ENCODE measurements at regions not wholly inside any gene's neighbourhood (a gene's known extent, or its start where the extent isn't known, plus 50 kb on each side); places are given as distances from the start of the nearest gene placed in this dataset.

DNA sequence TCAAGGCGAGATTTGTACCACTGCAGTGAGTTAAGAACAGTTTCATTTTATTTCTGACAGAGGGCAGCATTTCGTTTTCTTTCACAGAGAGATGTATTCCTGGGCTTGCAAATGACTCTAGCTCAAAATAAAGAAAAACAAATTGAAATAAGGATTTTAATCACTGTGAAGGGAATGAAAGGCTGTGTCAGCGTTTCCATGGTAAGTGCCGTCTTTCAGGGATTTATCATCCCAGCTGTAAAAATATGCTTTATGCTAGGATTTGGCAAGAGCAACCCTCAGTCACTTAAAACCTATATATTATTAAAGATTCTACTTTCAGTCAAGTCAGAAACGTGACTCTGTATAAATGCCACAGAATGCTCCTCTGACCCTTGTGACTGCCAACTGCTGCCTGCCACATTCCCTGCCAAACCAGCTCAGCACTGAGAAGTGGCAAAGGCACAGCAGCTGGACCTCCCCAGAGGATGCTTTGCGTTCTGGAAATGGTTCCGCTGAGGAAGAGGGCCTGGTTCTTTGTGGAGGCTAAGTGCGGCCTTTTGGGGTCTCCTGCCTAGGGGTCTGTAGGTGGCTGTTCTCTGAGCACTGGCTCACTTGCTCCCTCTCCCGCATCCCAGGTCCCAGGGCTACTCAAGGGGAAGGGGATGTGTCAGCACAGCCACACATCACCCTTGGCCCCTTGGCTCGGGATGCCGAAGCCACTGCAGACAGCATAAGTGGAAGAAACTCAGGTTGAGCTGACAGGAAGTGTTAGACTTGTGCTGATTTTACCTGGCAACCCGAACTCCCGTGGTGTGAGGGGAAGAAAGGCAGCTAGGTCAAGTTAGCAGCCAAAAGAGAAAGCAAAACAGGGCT lies 56.6 kb upstream of the POMGNT2 start:
- DNase-seq (peak in 1 of 4 donors; percentile 52), ATAC-seq (peak; percentile 78)
- Histone ChIP-seq H3K27me3 (no peaks in the 10 kb centered on the region), H3K4me1 (peaks cover 0 to 20% of the 10 kb centered on the region in 2 donors), H3K4me3 (no peak overlapping the region), H3K36me3 (no peaks in the 10 kb centered on the region), H3K27ac (peak overlapping the region in 1 of 2 donors; percentile 70), H3K9me3 (peaks cover 0 to 15% of the 10 kb centered on the region in 2 donors)
- TF ChIP-seq CTCF (IDR thresholded peaks at IDR 0.05), result peak; percentile 35 to 47
- intact Hi-C loops (cut with DNase I), result no loop called here

- ATAC-seq, result no peak
- TF ChIP-seq CTCF (IDR thresholded peaks at IDR 0.05), result no peak
- Histone ChIP-seq H3K27me3 (no peaks in the 10 kb centered on the region), H3K4me3 (no peak overlapping the region), H3K36me3 (no peaks in the 10 kb centered on the region), H3K27ac (no peak overlapping the region), H3K9me3 (peaks cover 0 to 12% of the 10 kb centered on the region in 2 donors), H3K4me1 (peaks cover 0 to 20% of the 10 kb centered on the region in 2 donors)
- intact Hi-C loops (cut with DNase I), result no loop called here
- no peak for DNase-seq
Measured at GRCh38 chr3:43161684-43162229, 55.9 kb upstream of the POMGNT2 start.

DNA sequence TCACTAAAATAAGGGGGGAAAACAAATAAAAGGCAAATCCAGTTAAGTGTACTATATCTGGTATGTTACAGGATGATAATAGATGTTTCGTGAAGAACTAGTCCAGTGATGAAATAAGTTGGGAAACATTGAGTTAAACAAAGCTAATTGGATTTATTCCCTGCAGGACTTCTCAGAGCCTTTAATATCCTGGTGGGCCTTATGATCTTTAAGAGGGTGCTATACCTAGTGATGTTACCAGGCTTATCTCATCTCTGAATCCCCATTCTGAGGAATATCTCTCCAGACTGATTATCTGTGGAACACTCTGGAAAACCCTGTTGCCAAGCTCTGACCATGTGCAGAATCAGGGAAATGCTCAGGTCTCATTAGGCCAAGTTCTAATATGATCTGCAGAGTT lies 54.8 kb upstream of the POMGNT2 start:
- DNase-seq (no peak), ATAC-seq (no peak)
- Histone ChIP-seq H3K9me3 (peaks cover 0 to 3% of the 10 kb centered on the region in 2 donors), H3K4me1 (peaks cover 0 to 20% of the 10 kb centered on the region in 2 donors), H3K4me3 (no peak overlapping the region), H3K27me3 (no peaks in the 10 kb centered on the region), H3K27ac (no peak overlapping the region), H3K36me3 (no peaks in the 10 kb centered on the region)
- no peak for TF ChIP-seq CTCF (IDR thresholded peaks at IDR 0.05)
- intact Hi-C loops (cut with DNase I), result no loop called here

GRCh38 chr3:43159876-43160255 lies 54.0 kb upstream of the POMGNT2 start:
- Histone ChIP-seq H3K4me3 (no peak overlapping the region), H3K9me3 (no peaks in the 10 kb centered on the region), H3K27ac (no peak overlapping the region), H3K36me3 (no peaks in the 10 kb centered on the region), H3K27me3 (no peaks in the 10 kb centered on the region), H3K4me1 (peaks cover 0 to 20% of the 10 kb centered on the region in 2 donors)
- ATAC-seq (no peak), DNase-seq (no peak)
- TF ChIP-seq CTCF (IDR thresholded peaks at IDR 0.05), result no peak
- intact Hi-C loops (cut with DNase I), result loop anchor here in 1 of 2 donors (5.0 kb wide), 1 partner anchor 198 kb away; no protein-coding TSS in a partner anchor

GRCh38 chr3:43159131-43159875 lies 53.4 kb upstream of the POMGNT2 start:
- no peak for TF ChIP-seq CTCF (IDR thresholded peaks at IDR 0.05)
- Histone ChIP-seq H3K36me3 (no peaks in the 10 kb centered on the region), H3K4me1 (peaks cover 0 to 20% of the 10 kb centered on the region in 2 donors), H3K27ac (no peak overlapping the region), H3K27me3 (no peaks in the 10 kb centered on the region), H3K4me3 (no peak overlapping the region), H3K9me3 (no peaks in the 10 kb centered on the region)
- ATAC-seq (no peak), DNase-seq (no peak)
- intact Hi-C loops (cut with DNase I), result loop anchor here in 1 of 2 donors (5.0 kb wide), 1 partner anchor 197 kb away; no protein-coding TSS in a partner anchor
